HS-27A (cell line): ENCODE measurements at regions not wholly inside any gene's neighbourhood (a gene's known extent, or its start where the extent isn't known, plus 50 kb on each side); places are given as distances from the start of the nearest gene placed in this dataset.

Experiments
- DNase-seq: peaks from one replicate; pipeline ENCODE4 v3.0.0-alpha.2; 2012; ENCODE audit warnings: low read depth, missing footprints

GRCh38 chr18:22330508-22330907 is 87.2 kb downstream of the CTAGE1 start:
- no peak for DNase-seq

DNA sequence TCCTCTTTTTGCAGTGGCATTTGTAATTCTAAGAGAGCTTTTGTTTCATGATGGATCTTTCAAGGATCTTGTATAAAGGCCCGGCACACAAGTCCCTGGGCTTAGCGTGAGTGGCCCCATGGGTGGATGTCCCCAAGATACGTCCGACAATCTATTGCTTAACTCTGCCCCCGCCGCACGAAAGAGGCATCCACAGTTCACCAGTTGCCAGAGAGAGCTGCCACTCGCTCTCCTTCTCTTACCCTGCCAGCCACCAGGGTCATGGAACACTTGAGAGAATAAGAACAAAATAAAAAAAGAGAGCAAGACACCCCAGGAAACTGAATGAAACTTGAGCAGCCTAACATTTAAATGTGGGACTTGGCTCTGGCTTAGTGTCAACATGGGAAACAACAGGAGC is 92.3 kb downstream of the CTAGE1 start:
- no peak for DNase-seq

- DNase-seq, result no peak
These were observed 93.3 kb downstream of the CTAGE1 start for GRCh38 chr18:22324191-22325131.

- DNase-seq, result no peak
These were observed 95.4 kb downstream of the CTAGE1 start for GRCh38 chr18:22322243-22322691.

- DNase-seq, result no peak
These were observed 96.9 kb downstream of the CTAGE1 start for GRCh38 chr18:22320771-22321170.

DNA sequence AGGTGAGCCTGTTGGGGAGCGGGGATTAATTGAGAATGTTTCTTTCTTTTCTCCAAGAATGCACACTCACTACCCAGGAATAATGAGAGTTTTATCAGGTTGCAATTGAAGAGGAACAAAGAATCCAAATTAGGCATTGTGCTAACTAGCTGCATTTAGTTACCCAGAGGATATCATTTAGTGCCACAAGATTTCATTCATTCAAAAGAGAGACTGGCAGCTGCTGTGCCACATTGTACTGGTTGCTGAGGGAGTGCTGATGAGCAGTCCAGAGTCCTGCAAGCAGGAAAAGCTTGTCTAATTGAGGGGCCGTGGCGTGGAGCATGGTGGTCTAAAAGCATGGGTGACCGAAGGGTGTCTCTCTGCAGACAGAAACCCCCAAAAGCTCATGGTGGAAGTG is 97.6 kb downstream of the CTAGE1 start:
- DNase-seq, result no peak

DNA sequence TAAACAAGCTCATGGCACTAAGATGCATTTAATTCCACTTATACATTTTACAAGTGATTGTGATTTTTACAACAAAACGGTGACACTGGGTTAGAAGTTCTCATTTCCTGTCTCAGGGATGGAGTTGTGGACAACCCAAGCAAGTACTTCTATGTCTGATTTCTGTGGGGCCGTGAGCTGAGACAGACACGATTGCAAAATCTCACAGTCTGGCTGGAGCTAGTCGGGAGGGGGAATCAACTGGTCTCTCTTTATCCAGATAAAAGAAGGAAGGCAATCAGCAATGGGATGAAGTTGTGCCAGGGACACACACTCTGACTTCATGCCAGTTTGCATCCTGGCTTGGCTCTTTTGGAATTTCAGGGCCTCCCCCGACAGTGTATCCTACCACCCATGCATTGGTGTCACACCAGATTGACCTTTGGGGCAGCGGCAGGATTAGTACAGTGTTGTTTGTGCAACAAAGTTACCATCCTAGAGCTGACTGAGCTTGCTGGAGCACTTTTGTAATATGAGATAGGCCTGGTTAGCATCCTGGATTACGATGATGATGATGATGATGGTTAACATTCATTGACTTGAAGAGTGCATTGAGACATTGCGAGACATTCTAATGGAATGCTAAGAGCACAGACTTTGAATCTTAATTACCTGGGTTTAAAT is 98.8 kb downstream of the CTAGE1 start:
- DNase-seq, result no peak

DNA sequence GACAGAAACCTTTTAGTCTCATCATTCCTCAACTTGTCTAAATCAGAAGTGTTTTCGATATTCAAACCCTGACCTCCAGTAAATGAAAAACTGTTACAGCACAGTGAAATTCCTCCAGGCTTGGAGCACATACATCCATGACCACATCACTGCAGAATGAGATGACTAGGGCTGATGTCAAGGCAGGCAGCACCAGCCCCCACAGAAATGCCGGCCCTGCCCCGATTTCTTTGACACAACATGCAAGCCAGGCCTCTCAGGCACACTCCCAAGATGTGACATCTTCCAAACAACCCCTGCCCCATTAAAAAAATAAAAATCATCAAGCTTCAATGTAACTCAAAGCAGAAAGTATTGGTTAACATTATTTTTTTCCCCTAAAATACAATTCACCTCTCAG is 103.3 kb downstream of the CTAGE1 start:
- peak; percentile 52 for DNase-seq

DNA sequence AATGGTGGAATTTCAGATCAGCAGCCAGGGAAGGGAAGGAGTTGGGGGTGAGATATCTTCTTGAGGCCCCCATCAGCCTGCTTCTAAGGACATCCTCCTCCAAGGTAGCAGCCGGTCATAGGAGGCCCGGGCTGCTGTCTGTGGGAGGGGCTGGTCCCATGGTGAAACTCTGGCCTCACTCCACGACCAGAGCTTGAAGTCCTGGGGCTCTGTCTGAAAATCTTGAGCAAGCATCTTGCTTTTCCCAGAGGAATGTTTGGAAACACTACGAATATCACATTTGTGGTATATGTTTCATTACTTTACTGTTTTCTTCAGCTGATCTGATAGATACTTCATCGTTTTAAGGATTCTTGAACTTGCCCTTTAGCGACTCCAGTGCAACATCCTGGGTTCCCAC is 103.7 kb downstream of the CTAGE1 start:
- no peak for DNase-seq

DNA sequence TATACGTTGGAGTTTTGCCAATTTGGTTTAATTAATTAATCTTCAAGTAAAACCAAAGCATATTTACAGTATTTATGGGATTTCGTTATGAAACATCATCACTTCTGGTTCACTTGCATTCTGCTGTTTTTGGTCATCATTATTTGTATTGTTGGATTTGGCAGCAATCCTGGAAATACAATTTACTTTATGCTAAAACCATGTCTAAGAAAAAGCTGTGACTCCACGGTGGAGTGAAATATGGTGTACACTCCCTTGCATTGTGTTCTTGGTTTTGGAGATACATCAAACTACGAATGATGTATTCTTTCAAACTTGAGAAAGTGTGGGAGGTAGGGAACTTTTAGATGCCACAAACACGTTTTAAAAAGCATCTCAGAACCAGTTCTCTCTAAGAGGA is 106.4 kb downstream of the CTAGE1 start:
- DNase-seq, result no peak

DNA sequence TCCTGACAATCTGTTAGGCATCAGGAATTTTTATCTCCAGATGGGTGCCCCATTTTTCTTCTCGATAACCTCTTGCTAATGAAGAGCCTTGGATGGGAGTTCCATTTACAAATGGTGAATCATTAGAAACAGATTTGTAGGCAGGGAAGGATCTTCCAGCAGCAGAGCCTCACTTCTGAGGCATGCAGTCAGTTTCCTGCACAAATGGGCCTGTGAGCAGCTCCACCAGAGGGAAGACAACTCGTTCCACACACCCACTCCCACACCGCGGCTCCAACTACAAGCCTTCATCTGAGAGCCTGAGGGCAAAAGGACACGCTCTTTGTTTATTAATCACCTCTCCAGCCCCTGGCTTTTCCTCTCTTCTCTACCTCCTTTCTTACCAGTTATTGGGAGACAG is 108.5 kb downstream of the CTAGE1 start:
- DNase-seq, result no peak

DNA sequence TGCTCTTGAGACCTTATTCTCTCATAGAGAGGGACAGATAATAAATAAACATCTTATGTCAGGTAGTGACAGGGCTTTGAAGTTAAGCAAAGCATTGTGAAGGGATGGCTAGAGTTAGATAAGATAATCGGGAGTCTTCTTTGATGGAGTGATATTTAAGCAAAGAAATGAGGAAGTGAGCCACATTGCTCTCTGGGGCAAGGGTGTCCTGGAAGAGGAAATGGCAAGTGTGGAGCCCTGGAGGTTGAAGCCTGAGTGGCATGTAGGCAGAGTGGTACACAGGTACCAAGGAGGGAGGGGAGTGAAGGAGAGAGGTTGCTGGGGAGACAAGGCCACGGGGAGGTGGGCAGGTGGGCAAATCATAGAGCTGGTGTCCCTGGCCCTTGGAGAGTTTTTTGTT is 110.2 kb downstream of the CTAGE1 start:
- DNase-seq, result no peak

GRCh38 chr18:22303927-22304326 is 113.8 kb downstream of the CTAGE1 start:
- no peak for DNase-seq

- DNase-seq, result no peak
These were observed 115.6 kb downstream of the CTAGE1 start for GRCh38 chr18:22302144-22302543.

DNA sequence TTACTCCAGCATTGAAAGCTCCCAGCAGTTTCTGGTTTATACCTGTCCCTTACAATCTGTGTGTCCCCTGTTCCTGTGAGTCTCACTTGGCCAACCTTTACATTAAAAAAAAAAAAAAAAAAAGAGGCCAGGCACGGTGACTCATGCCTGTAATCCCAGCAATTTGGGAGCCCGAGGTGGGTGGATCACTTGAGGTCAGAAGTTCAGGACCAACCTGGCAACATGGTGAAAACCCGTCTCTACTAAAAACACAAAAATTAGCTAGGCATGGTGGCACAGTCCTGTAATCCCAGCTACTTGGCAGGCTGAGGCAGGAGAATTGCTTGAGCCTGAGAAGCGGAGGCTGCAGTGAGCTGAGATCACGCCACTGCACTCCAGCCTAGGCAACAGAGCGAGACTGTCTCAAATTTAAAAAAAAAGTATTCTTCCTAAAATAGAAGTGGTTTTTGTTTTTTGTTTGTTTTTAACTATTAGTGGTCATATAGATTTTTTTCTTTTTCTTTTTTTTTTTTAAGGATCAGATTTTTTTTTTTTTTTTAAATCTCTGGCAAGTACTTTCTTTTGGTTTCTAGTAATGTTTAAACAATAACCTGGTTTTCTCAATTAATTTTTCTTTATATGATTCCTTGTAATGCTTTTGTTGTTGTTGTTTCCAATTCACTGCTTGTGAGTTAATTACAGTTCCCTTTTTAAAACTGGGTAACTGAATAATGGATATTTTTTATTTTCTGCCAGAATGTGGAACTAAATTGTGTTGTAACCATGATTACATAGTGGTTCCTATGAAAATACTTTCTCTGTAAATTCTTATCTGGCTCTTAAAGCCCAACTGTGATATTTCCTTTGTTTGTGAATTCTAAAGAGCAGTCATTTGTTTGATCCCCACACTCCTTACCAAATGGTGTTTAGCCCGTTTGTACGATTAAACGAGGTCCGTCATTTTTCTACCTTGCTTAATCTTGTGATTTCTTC is 116.8 kb downstream of the CTAGE1 start:
- DNase-seq, result no peak

- DNase-seq, result no peak
These were observed 120.7 kb downstream of the CTAGE1 start for GRCh38 chr18:22297008-22297407.

- DNase-seq, result no peak
These were observed 121.4 kb downstream of the CTAGE1 start for GRCh38 chr18:22296304-22296703.

GRCh38 chr18:22293417-22293816 is 124.0 kb downstream of the GATA6 start:
- DNase-seq, result no peak

GRCh38 chr18:22290004-22290403 is 120.6 kb downstream of the GATA6 start:
- DNase-seq, result no peak

DNA sequence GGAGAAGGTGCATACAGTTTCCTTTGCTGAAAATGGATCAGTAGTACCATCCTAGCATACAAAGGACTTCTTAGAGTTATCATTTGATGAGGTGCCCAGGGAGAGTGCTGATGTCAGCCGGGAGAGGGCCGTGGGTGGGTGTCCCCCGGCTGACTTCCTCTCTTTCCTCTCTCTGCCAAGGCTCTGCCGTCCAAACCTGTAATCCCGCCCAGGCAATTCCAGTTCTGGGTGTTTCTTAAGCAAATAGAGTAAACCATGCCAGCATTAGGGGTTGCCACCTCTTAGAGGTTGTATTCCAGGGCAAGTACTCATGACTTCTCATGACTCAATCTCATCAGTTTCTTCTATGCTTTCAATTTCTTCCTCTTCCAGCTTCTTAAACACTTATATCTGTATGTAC is 117.2 kb downstream of the GATA6 start:
- no peak for DNase-seq

DNA sequence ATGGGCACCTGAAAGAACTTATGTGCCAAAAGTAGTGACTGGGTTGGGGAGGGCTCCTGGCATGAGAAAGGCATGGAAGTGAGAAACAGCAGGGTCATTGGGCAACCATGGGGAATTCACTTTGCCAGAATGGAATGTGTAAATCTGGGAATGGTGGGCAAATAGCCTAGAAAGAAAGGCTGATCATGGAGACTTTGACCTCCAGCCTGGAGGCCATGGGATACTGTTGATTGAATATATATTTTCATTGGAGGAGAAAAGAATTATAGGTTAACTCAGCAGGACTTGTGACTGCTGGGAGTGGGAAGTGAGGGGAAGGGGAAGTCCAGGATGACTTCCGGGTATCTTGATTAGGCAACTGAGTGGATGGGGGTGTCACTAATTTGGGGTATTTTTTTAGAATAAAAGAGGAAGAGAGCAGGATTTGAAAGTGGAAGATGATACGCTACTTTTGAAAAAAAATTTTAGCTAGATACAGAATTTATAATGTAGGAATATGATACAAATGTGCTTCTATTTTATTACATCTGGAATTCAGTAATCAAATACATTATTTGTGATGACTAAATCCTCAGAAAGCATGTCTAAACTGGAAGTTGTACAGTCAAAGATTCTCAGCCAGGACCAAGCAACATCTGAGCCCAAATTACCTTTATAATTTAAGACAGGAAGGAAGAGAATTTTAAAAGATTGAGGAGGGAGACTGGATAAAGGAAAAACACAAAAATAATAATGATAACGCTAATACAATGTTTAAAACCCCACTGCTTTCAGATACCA is 116.2 kb downstream of the GATA6 start:
- no peak for DNase-seq
